AML-193 (cell line): ENCODE measurements at regions not wholly inside any gene's neighbourhood (a gene's known extent, or its start where the extent isn't known, plus 50 kb on each side); places are given as distances from the start of the nearest gene placed in this dataset.
"Not testable (repeated sequence)": the region's sequence is repeated elsewhere in the genome, so short reads cannot be mapped to it uniquely, and the experiment has no call there.

Experiments
- DNase-seq, 2 experiments: peaks; one replicate each; lab custom pipeline; 2025; lab: John Stamatoyannopoulos, UW

DNA sequence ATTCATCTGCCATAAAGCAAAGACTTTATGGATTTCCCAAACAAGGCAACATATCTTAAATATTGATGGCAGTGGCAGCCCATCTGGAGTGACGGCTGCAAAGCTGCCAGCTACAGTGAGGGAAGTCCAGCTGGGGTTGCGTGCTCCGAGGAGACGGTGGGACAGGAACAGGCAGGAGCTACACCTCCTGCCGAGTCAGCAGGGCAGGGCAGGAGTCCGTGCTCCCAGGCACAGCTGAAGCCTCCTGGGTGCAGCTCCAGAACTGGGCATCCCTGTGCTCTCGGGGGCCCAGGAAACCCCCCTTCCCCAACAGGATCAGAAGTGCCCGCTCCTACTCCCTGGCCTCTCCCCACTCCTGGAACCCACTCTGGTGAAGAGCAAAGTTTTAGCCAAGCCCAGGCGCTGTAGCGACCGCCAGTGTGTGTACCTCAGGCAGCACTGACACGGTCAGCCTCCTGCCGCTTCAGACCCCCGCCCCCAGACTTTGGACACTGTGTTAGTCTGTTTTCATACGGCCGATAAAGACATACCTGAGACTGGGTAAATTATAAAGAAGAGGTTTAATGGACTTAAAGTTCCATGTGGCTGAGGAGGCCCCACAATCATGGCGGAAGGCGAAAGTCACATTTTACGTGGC lies 556.4 kb upstream of the CCDC54 start:
- DNase-seq, result no peak

DNA sequence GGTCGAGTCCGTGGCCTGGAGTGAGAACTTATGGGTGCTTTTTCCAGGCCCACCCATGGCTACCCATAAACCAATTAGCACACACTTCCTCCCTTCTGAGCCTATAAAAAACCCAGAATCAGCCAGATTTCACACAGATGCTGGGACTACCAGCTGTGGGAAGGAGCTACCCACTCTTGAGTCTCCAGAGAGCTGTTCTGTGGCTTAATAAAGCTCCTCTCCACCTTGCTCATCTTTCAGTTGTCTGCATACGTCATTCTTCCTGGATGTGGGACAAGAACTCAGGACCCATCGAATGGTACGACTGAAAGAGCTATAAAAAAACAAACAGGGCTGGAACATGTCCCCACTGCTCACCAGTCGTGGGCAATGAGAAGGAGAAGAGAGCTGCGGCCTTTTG lies 555.4 kb upstream of the CCDC54 start:
- no peak for DNase-seq

DNA sequence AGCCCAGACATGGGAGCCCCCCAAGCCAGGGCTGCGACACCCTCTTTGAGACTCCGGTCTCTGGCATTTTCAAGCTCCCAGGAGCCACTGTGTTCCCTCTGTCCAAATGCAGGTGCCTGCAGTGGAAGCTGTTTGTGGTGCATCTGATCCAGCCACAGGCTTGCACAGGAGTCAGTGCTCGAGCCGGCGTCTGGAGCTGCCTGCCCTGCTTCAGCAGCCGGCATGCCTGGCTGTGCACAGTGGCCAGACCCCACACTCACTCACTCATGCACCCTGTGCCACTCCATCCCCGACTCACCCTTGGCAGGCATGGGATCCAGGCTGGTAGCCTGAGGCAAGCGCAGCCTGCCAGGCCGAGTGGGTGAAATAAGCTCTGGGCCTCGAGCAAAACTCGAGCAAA lies 555.0 kb upstream of the CCDC54 start:
- DNase-seq, result no peak

DNA sequence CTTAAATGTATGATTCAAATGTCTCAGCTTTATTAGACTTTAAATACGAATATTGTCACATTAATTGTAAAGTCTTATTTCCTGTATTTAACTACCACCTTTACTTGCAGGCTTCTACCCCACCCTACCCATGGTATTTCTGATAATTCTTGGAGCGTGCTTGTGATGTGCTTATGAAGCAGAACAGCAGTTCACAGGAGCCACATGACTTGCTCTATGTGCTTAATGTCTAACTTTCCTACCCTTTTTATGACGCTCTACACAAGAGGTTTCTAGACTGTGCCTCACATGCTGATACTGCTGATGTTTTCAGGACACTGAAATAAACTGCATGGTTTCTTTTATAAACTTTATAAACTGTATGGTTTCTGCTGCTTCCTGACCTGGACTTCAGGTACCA lies 553.5 kb upstream of the CCDC54 start:
- no peak for DNase-seq

DNA sequence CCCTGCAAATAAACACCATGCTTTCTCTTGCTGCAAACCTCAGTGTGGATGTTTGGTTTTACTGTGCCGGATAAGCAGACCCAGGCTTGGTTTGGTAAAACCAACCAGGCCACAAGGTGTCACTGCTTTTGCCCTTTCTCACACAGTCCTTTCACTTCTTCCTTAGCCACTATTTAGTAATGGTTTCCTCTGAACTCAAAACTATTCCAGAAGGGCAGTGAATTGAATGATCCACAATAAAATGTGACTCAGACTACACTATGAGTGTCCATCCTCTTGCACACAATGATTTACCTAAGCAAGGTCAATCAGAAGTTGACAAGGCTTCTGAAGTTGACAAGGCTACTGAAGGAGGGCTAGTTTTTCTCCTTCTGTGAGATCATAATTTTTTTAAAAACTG lies 552.4 kb upstream of the CCDC54 start:
- DNase-seq, result no peak

DNA sequence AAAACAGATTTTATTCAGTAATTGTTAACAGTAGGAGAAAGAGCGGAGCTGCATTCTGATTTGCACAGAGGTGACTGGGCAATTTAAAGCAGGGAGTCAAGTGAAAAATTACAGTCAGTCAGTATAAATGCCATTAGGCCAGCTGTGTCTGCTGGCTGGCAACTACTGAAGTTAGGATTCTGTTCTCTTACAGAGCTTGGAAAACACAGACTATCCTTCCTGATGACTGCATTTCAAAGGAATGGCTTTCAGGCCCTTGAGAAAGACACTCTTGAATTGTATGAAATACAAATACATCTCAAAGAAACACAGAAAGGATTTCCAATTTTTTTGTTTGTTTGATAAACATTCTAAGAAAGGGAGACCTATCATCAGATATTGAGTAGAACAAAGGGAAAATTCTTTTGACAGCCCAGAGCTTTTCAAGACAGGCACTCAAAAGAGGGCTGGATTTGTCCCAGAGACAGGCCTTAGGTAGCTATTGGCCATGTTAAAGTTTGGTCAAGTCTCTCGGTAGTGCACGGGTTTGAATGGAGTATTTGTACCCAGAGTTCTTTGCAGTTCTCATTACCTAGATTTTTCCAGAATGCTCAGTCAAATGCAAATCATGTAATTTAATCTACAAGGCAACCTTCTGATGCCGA lies 551.2 kb upstream of the CCDC54 start:
- DNase-seq, result no peak

DNA sequence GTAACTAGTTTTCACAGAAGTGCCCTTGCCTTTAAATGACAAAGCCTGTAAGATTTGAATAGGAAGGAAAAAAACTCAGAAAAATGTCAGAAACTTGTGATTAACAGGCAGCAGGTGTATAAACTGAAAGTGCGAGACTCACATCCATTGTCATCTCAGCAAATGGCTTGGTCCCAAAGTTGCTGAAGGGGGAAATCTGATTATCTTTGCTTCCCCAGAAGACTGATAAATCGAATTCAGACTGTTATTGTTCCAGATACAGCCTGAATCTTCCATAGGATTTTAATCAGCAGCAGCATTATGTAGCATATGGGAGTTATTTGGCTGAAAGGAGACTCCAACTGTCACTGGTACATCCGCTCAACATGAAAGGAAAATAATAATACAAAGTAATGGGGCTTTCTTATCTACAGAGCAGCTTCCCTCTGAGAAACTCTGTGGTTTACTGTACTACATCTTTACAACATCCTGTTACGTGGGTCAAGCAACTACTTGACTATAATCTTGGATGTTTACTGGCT lies 550.4 kb upstream of the CCDC54 start:
- no peak for DNase-seq

DNA sequence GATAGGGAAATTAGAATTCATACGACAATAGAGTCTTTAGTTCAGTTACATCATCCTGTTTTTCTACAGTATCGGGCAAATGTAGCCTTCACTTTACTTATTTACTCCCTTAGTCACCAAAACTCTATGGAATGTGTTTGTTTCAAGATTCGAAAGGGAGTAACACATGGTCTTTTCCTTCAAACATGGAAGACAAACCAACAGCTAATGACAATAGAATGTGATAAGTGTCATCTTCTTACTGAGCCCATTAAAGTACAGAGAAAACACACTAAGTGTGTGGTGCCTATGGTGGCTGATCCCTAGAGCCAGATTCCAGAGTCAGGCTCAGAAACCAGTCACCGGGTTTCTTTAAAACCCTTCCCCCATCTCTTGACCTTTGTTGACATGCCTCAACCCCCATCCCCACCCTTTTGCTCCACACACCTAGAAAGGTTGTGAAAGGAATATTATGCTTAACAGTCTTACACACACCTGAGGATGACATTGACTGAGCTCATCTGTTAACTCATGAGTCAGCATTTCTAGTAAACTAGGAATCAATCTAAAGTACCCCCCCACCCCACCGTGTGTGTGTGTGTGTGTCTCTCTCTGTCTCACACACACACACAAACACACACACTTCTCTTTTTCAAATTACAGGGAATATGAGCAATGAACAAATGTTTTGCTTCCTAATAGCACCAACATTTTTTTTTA lies 549.6 kb upstream of the CCDC54 start:
- no peak for DNase-seq

DNA sequence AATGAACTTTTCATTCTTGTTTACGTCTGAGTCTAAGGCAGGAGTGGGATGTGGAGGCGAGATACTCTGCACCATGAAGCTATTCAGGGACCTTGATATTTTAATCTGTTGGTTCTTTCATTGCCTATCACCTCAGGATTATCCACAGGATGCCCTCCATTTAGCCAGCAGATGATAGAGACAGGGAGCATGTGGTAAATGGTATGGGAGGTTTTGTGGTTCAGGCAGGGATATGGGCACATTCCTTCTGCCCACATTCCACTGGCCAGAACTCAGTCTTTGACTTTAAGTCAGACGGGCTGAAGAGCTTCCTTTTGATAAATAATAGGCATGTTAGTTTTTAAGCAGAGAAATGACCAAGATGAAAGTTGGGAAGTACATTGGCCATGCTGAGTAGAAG lies 548.0 kb upstream of the CCDC54 start:
- DNase-seq, result no peak

DNA sequence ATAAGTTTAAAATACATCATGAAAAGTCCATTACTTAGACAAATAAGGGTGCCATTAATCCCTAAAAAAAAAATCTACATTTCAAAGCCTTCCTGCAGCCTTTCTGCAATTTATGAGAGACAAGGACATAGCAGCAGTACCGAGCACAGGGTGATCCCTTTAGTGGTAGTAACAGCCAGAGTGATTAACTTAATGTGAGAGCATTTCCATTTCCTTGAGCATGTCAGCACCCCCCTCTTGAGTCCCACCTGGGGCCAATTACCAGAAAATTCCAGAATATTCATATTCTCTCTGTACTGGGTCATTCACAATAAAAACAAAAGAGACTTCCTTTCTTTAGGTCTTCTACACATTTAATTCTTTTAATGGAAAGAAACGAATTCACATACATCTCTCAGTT lies 546.9 kb upstream of the CCDC54 start:
- no peak for DNase-seq

DNA sequence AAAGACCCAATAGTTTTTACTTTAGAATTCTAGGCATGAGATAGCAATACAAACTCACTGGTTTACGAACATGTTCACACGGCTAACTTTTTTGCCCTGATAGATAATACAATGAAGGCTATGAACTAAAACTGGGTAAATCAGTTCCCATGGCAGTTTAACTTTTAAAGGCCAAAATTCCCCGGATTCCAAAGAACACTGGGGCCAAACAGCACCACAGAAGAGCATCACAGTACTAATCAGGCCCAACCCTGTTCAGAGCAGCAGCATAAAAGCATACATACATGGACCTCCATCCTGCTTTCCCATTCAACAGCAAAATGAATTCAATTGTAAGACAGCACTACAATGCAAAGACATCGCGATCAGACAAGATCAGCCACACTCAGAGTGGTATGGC lies 540.3 kb upstream of the CCDC54 start:
- no peak for DNase-seq

DNA sequence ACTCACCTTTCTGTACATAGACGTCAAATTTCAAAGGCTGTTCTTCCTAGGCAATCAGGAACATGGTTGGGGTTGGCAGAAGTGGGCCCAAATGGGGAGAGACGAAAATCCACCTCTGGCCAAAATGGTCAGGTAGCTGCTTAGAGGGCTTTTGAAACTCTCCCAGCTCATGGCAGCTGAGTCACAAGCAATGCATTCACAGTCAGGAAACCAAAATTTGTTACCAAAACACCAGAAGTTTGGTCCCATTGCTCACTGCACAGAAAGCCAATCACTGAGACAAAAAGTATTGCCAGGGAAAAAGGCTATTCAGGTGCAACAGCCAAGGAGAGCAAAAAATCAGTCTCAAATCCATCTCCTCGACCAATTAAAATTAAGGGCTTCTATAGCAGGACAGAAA lies 539.6 kb upstream of the CCDC54 start:
- DNase-seq, result no peak

DNA sequence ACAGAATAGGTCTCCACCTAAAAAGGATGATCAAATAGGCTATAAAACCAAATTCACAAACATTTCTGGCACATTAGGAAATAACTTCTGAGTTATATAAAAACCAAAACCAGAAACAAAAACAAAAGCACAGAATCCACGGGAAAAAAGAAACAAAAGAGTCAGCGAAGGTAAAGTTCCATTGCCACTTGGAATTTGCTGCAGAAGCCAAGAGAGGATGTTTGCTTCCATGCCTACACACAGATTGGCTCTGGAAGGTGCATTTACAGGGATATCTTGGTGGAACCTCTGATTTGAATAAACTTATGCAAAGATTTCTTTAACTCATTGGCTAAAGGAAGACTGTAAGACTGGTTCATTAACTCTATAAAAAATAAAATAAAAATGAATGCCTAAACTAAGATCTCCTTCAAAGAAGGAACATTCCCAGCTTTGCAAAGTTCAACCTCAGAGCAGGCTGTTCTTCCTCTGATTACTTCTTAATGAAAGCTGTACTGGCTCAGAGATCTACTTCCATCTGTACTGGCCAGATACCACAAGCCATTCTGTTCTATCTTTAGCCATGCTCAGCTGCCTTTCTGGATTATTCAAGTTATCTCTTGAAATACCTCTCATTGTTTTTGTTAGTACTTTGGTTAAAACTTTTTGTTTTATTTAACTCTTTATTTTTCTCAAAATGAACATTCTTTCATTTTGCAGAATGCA lies 537.5 kb upstream of the CCDC54 start:
- DNase-seq, result no peak

DNA sequence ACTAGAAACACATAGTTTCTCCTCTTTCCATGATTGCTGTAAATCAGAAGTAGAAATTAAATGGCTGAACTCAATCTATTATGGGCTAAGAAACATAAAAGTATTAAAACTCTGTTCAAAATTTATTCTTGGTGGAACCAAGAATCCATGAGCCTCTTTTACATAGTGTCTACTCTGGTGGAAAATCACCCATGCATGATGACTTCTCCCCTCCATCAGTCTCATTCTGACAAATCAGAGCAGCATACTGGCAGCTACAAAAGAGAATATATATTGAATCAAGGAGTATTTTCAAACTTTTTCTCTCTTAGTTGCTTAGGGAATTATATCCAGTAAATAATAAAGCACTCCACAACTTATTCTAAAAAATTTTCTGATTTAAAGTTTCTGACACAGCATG lies 536.9 kb upstream of the CCDC54 start:
- DNase-seq, result no peak

DNA sequence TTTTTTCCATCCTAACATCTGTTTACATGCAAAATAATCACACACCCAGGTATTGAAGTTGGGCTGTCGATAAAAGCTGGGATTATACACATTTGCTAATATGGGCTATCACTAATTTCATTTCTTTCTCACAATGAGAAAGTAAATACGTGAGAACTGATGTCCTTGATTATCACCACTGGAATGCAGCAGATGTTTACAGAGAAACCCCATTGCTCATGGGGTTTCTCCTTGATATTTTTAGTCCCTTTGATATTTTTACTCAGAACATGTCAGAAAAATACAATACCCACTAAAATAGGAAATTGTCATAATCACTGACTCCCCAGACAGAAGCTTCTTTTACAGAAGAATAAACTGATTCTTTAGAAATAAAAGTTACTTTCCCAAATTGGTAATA lies 535.1 kb upstream of the CCDC54 start:
- DNase-seq, result no peak

DNA sequence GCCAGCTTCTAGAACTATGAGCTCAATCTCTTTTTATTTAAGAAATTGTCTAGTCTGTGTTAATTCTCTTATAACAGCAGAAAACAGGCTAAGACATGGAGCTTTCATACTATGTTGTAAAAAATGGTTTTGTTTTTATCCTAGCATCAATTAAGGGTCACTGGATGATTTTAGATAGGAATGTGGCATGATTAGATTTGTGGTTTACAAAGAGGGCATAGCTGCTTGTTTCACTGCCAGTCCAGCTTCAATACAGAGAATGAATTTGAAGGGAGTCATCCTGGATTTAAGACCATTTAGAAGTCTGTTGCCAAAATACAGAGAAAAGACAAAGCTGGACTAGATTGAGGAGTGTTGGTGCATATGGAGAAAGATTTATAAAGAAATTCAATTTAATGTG lies 532.6 kb upstream of the CCDC54 start:
- no peak for DNase-seq

DNA sequence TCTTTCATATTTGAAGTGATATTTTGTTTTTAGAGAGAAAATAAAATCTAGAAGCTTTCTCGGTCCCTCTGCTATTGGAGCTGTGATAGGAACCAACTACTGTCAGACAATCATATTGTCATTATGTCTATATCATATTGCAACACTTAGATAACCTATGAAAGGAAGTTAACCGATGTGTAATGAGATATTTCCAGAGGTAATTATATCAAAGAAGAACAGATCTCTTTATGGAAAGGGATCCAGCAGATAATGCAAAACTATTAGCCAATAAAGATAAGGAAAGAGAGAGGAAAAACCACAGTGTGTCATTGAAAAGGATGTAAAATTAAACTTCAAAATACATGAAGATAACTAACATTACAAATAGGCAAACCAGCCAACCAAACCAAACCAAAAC lies 529.1 kb upstream of the CCDC54 start:
- DNase-seq, result no peak

DNA sequence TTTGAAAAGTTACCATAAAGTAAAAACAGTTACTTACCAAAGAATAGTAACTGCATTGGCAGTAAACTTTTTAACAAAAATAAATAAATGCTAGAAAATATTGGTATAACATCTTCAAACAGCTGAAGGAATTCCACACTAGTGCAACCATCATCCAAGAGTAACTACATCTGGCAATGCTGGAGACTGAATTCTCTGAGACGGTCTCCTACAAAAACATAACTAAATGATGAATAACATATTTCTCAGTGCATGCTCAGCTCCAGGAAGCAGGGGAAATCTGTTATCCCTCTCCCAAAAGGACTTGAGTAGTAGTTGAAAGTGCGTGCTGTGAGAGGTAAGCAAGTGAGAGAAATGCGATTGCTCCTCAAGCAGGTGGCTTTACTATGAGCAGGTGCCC lies 526.8 kb upstream of the CCDC54 start:
- no peak for DNase-seq

DNA sequence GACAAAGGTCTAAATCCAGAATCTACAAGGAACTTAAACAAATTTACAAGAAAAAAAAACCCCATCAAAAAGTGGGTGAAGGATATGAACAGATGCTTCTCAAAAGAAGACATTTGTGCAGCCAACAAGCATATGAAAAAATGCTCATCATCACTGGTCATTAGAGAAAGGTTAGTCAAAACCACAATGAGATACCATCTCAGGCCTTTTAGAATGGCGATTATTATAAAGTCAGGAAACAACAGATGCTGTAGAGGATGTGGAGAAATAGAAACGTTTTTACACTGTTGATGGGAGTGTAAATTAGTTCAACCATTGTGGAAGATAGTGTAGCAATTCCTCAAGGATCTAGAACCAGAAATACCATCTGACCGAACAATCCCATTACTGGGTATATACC lies 518.9 kb upstream of the CCDC54 start:
- DNase-seq, result not testable (repeated sequence)

DNA sequence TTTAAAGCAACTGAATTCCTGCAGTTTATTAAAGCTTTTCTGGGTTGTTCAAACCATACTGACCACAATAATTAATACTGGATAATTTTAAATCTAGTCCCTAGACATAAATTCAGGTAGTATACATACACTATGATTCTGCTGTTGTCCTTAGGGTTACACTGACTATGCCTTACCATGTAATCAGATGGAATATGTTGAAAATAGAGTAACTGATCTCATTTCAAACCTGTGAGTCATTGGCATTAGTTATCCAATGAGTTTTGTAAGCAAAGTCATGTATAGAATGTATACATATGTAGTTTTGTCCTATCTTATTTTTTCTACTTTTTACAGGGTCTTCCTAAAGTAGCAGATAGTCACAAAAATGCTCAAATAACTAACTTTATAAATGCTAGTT lies 517.1 kb upstream of the CCDC54 start:
- no peak for DNase-seq

DNA sequence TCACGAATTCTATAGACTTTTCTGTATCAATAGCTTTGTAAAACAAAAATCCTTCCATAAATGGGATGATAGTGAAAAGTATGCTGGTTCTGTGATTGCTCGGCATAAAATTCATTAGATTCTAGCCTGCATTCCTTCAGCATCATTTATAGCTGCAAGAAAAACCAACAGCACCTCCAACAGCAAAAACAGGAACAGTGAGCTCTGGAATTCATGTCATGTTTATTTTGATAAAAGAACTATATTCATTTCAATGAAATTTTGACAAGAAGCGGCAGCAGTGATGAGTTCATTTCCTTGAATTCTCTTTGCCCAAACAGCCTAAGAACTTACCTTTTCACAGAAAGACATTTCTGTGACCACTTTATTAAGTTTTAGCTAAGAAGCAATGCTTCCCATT lies 515.2 kb upstream of the CCDC54 start:
- DNase-seq, result no peak

DNA sequence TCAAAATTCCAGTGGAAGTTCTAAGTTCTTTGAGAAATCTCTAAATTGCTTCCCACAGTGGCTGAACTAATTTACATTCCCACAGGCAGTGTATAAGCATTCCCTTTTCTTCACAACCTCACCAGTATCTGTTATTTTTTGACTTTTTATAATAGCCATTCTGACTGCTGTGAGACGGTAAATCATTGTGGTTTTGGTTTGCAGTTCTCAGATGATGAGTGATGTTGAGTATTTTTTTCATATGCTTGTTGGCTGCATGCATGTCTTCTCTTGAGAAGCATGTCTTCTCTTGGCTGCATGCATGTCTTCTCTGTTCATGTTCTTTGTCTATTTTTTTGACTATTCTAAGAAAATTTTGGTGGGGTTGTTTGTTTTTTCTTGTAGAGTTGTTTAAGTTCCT lies 499.6 kb upstream of the CCDC54 start:
- DNase-seq, result no peak

DNA sequence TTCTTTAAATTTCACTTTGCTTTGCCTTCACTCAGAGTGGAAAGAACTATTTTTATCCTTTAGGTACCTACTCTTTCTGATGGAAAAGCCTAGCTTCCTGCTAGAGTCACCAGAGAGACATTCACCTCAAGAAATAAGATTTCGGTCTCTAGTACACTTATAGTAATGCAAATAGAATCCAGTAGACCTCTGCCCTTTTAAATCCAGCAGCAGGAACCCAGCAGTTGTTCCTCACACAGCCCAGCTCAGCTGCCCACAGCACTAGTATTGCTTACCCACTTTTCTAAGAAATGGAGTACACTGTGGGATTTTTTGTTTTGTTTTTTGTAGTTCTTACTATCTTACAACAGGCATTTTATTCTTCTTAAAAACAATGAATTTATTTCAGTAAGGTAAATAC lies 497.0 kb upstream of the CCDC54 start:
- no peak for DNase-seq
